HG03558 (cell line): ENCODE measurements at regions not wholly inside any gene's neighbourhood (a gene's known extent, or its start where the extent isn't known, plus 50 kb on each side); places are given as distances from the start of the nearest gene placed in this dataset.

Experiments used
- ATAC-seq: cut with Tn5 transposase; IDR thresholded peaks from one replicate; pipeline ENCODE4 v1.9.1; 2021; ENCODE audit warnings: moderate number of reproducible peaks; ENCODE audit not compliant: unreplicated experiment; ENCODE audit errors: extremely low read depth

DNA sequence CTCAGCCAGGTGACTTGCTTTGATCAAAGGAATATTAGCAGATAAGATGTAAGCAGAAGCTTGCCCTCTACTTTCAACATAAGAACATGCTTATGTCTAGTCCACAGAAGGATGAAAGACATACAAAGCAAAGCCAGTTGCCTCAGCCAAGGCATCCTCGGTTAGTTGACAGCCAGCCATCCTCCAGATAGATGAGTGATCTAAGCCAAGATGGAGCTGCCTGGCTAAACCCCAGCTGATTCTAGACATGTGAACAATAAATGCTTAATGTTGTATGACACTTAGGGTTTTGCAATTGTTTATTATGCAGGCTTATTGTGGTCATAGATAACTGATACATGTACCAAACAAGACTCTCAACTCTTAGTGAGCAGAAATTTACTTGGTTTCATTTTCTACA, 157.6 kb upstream of the TMTC2 start:
- ATAC-seq = no peak

DNA sequence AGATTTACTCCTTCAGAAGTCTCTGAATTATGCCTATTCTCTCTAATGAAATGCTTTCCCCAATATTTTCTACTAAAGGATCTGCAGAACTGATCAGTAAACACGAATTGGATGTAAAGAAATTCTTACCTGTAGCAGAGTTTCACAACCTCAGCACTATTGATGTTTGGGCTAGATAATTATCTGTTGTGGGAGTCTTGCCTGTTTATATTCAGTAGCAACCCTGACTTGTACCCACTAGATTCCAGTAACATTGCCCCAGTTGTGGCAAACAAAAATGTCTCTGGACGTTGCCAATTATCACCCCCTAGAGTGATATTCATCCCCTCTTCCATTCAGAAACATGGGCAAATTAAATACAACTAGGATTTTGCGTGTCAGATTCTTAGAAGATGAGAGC, 156.8 kb upstream of the TMTC2 start:
- no peak for ATAC-seq

DNA sequence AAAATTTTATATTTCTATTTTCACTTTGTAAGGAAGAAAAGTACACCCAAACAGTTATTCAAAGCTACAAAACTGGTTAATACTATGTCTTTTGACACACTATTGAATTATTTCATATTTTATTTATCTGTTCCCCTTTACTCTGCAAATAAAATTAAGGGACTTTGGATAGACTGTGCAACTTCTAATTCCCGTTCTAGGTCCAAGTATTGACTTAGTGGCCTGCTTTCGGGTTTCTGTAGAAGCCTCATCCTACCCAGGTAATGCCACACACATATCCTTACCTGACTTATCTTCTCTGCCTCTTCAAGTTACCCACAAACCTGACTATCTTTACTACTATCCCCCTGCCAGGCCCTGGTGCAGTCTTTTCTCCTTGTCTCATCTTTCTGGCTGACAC, 156.3 kb upstream of the TMTC2 start:
- ATAC-seq = no peak

DNA sequence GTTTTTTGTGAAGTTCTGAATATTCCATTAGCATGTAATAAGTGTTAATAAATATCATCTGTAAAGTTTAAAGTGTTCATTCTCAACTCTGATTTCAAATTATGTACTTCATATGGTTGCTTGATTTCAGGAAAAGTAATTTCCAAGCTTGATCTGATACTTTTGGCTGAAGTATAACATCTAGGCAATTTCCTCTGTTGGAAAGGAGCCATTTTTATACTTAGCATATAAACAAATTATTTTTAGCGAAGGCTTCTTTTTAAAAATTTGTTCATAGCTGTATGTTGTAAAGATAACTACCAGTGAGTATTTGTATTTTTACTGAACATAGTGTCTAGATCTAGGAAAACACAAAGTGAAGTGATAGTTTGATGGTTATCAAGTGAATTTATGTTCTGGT, 153.4 kb upstream of the TMTC2 start:
- ATAC-seq = no peak

DNA sequence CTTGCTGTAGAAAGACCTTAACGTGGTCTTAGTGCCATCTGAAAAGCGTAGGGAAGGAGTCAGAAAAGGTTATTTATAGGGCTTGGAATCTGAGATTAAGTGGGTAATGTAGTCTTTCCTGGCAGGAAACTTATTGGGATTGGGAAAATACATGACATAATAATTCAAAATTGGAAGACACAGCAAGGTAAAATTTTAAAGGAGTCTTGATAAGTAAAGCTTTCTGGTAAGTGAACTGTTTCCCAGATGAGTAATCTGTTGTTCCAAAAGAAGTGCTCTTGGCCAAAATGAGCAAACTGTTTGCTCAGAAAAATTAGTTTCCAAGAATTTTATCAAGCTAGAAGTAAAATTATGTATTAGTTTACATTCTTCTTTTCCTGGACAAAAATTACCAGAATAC, 149.3 kb upstream of the TMTC2 start:
- no peak for ATAC-seq

DNA sequence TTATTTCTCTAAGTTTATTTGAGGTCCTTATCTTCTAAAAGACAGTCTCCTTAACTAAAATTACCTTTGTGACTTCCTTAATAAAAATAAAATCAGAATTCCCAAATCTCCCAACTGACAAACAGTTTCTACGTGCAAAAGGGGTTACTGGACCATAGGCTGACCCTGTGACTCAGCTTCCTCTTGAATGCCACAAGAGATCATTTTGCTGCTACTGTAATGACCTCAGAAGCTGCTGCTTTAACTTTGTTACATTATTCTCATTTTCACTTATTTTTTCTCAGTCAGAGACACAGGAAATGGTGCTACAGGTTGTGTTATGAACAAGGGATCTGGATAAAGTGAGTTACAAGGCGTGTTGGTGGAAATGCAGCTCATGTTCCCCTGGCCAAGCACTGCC, 132.2 kb upstream of the TMTC2 start:
- ATAC-seq = peak; percentile 86

DNA sequence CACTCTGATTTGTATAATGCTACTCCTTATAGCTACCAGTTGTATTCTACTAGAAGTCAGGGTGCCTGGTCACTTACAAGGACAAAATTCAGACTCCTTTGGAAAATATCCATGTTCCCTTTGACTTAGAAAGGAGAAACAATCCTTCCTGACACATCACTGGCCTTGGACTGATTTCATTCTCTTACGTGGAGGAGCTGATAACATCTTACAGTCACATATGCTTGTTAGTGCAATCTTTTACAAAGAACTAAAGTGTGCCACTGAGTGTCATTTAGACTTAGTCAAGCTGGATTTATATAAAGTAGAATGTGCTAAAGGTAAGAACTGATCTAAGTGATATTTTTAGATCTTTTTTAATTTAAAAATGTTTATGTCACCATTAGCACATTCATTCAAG, 131.0 kb upstream of the TMTC2 start:
- no peak for ATAC-seq

DNA sequence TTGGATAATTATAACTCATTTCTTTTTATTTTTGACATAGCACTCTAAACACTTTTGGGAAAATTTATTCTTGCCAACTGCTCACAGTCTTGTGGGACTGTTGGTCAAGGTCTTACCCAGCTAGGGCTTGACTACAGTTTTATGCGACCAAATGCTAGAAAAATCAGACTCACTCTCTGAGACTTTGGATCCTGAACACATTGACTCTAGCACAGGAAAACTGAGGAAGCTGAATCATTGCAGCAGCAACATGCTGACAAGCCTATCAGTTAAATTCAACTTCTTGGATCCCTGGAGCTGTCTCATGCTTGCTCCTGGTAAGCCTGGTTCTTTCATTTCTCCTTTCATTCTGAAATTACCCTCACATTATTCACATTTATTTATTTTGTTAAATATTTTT, 120.7 kb upstream of the TMTC2 start:
- ATAC-seq = no peak

DNA sequence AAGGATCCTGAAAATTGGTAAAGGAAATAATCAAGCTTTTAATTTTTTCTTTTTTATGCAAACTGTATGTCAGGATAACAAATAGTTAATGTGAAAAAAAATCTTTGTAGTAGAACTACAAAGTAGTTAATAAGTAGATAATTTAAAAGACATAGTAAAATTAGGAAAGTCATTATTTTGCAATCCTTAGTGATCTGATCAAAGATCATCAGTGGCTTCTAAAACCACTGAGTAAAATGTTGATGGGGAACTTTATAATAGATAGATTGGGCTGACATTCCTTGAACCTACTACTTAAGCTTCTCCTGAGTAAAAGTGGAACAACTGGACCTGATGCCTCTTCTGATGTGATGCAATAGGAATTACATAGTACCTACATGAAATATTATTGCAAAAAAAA, 119.0 kb upstream of the TMTC2 start:
- ATAC-seq = no peak

DNA sequence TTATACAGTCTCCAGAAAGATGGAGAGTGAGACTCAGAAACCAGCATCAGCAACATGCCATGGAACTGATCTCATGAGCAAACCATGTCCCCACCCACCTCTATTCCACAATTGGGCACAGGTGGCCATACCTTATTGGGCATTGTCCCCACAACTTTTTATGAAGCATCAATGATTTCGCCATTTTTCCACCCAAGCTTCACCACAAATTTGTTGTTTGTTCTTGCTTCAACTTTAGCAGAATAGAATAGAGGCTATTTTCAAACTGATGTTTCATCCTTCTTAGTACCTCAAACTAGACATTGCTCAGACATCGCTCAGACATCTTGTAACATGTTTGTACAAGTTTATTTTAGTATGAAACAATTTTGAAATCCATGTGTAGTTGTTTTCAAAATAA, 112.5 kb upstream of the TMTC2 start:
- no peak for ATAC-seq

DNA sequence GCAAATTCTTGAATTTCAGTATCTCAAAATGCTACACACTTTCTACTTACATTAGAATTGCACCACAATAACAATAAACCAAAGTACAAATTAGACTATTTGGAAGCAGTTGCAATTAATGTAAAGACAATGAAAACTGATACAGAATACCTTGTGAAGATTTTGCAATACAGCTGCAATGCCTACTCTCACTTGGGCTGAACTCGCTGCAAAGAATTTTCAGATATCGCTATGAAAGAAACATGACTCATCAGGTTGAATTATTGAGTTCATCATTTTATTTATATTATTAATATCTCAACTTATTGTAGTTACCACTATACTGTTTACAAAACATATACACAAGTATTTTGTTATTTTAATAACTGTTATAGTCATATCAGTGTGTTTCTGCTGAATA, 108.0 kb upstream of the TMTC2 start:
- ATAC-seq = no peak

DNA sequence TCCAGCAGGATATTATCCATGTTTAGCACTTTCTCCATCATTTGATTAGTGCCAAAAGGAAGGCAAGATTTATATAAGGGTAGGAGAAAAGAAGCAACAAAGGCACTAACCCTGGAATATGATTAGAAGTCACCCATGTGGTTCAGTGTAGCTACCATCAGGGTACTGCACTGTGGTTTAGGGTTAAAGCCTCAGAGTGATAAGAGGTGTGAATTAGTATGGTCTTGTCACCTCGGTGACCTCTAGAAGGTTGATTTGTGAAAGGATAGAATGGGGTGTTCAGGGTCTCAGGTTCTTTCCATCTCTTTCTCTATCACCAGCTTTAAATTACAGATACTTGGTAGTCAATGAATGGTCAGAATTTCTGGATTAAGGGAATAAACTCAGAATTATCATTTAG, 103.0 kb upstream of the TMTC2 start:
- ATAC-seq = no peak

DNA sequence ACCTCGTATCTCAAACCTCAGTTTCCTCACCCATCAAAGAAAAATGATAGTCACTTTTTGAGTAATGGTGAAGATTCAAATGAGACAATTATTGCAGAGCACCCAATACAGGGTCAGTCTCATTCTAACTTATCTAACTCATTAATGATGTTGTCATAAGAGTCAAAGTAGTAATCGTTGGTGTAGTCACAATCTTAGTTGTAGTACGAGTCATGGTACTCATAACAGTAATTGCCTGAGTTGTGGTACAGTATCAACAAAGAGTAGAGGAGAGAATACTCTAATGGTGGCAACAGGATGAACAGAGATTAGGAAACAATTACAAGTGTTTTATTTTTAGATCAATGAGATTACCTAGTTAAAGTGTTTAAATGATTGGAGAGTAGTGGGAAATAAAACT, 93.6 kb upstream of the TMTC2 start:
- ATAC-seq = peak; percentile 55

DNA sequence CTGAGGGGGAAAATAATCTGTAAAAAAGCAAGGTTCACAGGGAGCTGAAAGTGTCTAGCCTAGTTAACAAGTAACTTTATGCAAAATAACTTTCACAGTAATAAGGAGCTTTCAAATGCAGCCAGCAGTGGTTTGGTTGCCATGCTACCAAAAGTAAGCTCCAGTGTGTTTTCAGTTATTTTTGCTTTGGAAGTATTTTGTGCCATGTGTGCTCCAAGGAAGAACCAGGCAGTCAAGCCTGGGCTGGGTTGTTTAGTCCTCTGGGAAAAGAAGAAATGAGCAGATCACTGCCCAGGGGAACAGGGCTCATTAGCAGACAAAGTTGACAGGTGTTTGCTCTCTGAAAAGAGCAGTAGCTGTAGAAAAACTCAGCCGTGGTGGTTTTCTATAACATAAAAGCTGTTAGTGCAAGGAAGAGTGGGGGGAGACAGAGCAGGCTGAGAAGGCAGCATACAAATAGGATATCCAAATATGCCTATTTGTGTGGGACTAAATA, 92.8 kb upstream of the TMTC2 start:
- peak; percentile 71 for ATAC-seq

DNA sequence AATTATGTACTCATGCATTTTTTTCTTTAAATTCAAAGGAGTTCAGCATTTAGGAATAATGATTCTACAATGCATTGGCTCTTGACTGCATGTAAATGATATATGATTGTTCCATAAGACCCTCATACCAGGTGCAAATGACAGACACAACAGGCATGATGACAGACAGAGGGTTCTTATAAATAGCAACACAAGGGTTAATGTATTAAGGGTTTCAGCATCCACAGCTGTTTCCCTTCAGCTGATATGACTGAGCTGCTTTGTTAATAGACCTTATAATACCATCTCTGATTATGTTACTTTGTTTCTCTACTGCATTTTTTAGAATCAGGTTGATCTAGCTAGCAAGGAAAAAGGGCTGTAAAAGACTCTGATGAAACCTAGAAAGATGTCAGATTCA, 90.8 kb upstream of the TMTC2 start:
- ATAC-seq = no peak

DNA sequence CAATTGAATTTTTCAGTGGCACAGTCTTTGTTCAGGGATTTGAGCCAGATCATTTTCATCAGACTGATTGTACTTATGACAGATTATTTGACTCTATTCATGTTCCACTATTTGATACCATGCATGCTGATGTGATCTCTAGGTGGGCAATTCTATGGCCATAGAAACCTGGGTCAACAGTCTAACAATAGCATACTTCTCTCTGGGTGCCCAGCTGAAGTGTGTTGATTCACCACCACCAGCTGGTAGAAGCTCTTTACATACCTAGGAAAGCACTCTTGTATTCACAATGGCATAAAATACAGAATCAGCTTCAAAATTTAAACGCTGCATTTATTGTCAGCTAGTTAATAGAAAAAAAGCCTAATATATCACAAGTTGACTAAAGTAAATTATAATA, 90.2 kb upstream of the TMTC2 start:
- ATAC-seq = no peak

DNA sequence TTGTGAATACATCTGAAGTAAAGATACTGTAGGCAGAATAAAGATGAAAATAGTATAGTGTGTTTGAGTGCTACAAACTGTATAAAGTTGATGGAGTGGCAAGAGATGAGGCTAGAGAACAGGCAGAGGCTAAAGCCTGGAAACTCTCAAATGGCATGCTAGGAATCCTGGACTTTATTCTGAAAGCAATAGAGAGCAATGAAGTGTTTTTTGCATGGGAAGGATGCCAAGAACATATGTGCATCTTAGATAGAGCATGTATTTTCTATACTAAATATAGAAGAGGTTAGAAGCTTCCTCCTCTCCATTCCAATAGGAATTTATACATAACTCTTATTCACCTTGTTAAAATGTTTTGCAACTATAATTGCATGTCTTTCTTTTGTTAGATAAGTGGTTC, 86.3 kb upstream of the TMTC2 start:
- no peak for ATAC-seq

DNA sequence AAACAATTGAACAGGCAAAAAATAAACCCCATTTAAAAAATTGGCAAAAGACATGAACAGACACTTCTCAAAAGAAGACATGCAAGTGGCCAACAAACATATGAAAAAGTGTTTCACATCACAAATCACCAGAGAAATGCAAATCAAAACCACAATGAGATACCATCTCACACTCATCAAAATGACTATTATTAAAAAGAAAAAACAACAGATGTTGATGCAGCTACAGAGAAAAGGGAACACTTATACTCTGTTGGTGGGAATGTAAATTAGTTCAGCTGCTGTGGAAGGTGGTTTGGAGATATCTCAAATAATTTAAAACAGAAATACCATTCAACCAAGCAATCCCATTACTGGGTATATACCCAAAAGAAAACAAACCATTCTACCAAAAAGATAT, 83.1 kb upstream of the TMTC2 start:
- peak; percentile 56 for ATAC-seq

DNA sequence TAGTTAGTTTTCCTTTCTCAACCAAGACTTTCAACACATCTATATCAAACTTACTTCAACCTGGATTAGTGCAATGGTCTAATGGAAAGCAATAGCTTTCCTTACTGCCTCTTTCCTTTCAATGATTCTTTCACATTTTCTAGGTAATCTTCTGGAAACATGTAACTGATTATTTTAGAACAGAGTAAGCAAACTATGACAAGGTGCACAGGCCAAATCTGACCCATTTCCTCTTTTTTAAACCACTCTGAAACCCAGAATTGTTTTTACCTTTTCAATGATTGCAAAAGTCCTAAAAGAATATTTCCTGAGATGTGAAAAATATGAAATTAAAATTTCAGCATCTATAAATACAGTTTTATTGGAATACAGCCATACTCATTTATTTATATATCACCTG, 81.6 kb upstream of the TMTC2 start:
- no peak for ATAC-seq

DNA sequence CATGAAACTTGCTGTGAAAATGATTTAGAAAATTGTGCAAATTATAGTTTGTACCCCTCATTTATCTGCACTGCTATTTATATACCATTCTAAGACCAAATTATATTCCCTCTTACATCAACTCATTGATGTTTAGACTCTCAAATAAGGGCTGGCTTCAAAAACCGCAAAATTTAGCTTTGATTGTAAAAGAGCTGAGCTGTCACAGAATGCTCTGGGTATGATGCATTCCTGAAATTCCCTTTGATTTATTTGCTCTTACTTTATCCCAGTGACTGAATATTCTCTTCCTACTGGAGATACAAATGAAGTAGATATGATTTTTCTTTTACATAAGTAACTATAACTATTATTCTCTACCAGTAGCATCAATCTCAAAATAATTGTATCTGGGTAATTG, 78.0 kb upstream of the TMTC2 start:
- no peak for ATAC-seq

DNA sequence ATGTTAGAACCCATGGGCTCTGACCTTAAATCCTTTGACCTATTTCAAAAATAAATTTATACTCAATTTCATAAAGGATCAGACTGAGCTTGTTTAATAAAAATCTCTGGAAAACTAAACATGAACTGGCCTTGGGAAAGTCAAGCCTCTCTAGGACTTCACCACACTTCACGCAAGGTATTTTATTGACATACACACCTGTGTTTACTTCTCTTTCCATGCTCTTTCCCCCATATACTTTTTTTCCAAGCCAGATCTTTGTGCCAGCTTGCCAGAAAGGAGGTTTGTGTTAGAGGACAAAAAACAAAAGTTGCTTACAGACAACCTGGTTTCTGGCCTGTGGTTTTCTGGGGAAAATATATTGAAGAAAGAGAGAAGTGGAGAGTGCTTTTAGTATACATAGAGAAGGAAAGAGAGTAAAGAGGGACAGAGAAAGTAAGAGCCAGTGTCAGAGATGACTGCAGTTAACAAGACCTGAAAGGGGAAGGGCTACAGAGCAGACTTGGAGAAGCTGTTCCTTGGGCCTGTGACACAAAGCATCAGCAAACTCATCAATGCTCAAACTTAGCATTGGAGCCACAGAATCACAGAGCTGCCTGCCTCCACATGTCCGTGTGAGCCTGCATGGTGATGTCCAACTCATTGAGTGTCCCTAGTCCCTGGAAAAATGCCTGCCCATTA, 77.3 kb upstream of the TMTC2 start:
- no peak for ATAC-seq

DNA sequence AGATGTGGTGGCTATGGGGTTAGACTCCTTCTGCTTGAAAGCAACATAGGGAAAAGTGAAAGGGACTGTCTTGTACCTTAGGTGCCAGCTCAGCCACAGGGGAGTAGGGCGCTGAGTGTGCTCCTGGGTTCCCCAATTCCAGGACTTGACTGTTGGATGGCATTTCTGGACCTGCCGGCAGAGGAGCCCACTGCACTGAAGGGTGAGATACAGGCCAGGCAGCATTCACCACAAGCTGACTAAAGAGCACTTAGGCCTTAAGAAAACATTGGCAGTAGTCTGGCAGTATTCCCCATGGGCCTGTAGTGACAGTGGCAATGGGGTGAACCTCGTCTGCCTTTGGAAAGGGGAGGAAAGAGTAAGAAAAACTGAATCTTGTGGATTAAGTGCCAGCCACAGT, 67.1 kb upstream of the TMTC2 start:
- no peak for ATAC-seq

DNA sequence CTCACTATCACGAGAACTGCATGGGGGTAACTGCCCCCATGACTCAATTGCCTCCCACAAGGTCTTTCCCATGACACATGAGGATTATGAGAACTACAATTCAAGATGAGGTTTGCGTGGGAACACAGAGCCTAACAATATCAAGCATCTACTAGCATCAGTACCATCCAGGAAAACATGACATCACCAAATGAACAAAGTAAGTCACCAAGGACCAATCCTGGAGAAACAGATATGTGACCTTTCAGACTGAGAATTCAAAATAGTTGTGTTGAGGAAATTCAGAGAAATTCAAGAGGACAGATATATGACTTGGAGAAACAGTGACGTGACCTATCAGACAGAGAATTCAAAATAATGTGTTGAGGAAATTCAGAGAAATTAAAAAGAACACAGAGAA, 65.8 kb upstream of the TMTC2 start:
- no peak for ATAC-seq
